Activated T-cell treated with anti-CD3 and anti-CD28 coated beads for 24 hours (primary cell): ENCODE measurements at regions not wholly inside any gene's neighbourhood (a gene's known extent, or its start where the extent isn't known, plus 50 kb on each side); places are given as distances from the start of the nearest gene placed in this dataset.
"Not testable (repeated sequence)": the region's sequence is repeated elsewhere in the genome, so short reads cannot be mapped to it uniquely, and the experiment has no call there.

Experiments used
- DNase-seq: peaks from one replicate; pipeline ENCODE4 v3.0.0-alpha.2; 2020; ENCODE audit warnings: low read depth

DNA sequence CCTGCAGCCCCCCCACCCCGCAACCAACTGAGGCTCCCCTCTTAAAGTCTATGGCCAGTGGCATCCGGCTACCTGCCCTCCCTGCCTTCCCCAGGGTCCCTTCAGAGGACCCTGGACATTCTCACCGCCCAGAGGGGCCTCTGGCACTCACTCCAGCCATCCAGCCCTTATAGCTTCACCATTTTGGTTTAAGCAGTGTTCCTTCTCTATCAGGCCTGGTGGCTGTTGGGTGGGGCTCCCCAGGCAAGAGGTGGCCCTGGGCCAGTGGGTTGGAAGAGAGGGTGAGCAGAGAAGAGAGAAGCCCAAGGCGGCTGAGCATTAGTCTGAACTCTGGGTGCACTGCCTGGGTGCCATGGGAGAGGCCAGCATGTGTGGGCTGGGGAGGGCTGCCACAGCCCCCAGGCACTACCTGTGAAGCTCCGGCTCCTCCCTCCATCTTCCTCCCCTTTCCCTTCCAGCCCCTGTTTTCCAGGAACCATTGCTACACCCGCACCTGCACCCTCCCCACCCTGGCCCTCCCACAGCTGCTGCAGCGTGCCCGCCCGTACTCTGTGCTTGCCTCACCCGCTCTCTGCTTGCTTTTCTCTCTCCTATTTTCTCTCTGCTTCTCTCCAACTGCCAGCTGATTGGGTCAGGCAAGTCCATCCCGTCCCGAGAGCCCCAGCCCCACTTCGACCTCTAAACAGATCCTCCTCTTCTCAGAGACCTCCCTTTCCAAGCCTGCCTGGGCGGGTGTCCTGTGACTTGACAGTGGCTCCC, 168.2 kb downstream of the TBC1D2B start:
- DNase-seq = no peak

DNA sequence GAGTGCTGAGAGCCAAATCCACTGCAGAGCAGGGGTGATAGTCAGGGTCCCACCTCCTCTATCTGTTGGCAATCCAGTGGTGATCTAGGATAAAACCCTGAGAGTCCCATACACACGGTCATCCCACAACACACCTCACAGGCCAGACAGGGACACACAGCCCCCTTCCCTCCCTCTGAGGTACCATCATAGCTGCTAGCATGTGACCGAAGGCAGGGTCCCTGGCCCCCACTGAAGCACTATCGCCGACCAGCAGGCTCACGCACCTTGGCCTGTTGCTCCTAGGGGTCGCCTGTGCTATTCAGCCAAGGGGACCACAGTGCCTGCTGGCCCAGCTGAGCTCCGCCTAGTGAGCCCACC, 168.8 kb downstream of the TBC1D2B start:
- DNase-seq = not testable (repeated sequence)

DNA sequence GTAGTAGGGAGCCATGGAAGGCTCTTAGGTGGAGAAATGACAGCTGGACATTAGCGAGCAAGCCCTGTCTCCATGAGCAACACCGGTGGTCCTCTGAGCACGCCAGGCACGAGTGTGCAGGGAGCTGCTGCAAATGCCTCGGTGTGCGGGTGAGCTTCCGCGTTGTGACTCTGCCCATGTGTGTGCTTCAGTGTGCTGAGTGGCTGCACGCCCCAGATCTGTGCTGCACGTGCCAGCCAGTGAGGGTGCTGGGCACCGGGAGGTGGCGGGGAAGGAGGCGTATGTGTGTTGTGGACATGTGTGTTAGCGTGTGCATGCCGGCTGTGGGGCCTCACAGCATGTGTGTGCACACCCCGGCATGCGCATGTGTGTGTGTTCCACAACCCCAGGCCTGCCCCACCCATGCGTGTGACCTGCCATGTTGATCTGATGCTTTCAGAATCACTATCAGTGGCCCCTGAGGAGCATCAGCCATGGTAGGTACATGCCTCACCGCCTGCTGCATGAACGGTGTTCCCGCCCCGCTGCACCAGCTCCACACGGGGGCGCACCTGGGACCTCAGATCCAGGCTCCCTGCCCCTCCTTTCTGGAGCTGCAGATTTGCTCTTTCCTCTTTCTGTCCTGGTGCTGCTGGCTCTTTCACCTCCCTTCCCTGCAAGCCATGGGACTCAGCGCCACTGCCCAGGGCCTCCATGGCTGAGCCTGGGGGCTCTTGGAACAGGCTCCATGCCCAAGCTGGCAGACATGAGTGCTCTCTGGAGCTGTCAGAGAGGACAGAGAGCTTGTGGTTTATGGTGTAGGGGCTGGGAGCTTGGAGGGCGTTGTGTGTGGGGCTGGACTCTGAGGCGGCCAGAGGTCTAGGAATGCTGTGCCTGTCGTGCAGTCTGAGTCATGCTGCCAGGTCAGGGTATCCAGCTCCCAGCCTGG, 169.4 kb downstream of the TBC1D2B start:
- peak; percentile 36 for DNase-seq

DNA sequence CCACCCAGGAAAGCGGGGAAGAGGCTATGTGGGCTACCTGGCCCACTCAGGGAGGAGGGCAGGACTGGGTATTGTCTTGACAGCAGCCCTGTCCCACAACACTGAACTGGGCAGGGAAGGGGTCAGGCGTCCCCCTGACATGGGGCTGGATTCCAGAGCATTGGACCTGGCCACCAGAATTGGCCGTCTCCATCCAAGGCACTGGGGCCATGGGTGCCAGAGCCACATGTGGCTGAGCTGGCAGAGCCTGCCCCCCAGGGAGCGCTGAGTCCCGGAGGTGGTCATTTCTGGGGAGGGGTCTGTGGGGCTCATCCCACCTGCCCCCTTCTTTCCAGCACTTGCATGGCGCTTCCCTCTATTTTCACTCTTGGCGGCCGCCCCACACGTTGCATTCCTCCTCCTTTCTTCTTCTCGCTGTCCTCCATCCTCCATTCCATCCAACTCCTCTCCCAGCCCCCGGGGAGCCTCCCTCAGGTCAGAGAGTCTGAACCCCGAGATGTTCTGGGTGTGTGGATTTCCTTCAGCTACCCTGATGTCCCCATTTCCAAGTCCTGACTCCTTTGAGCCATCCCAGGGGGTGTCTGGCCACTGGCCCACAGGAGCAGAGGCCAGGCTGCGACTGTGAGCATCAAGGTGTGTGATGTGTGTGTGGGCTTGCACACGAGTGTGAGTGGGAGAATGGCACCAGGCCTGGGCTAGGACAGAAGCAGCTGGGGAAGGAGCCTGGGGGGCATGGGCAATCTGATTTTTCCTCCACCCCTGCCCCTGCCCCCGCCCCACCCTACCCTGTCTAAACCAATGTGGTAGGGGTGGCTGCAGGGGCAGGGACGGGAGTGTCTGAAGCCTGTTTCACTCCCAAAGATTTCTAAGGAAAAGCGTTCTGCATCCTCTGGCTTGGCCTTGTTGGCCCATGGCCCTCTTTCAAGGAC, 171.2 kb downstream of the TBC1D2B start:
- not testable (repeated sequence) for DNase-seq

DNA sequence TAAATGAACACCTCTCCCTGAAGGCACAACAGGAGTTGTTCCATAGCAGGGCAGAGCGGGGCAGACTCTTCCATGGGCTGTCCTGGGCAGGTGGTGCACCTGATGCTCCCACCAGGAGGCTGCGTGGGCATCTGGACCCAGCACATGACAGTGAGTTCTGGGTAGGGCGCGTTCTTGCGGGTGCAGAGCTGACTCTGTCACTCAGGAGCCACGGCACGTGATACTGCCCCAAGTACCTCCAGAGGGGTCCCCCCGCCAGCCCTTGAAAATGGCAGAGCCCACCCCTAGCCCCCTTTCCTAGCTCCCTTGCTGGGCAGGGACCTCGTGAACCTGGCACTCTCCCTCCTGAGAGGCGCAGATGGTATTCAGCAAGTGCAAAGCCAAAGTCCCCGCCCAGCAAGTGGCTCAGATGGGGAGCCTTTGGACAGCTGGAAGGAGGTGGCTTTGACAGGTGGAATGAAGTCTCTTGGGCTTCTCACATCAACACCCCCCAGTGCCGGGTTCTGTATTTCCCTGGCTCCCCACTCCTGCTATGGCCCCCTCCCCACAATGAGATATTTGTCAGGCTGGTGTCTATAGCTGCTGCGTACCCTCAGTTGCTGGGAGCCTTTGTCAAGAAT, 172.1 kb downstream of the TBC1D2B start:
- no peak for DNase-seq

DNA sequence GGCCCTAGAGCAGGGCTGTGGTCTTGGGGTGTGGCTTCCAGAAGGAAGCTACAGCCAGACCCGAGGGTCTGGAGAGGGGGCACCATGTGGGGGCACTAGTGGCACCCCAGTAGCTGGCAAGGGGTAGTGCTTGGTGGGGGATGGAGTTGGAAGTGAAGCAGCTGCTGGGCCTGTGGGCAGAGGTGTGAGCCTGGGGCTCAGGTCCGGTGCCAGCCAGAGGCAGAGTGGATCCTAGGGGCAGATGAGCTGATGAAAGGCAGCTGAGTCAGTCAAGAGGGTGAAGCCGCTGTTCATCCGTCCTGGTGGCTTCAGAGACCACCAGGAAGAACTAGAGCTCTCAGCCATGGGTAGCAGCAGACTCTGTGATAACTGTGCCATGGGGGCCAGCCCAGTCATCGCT, 172.6 kb downstream of the TBC1D2B start:
- DNase-seq = no peak

DNA sequence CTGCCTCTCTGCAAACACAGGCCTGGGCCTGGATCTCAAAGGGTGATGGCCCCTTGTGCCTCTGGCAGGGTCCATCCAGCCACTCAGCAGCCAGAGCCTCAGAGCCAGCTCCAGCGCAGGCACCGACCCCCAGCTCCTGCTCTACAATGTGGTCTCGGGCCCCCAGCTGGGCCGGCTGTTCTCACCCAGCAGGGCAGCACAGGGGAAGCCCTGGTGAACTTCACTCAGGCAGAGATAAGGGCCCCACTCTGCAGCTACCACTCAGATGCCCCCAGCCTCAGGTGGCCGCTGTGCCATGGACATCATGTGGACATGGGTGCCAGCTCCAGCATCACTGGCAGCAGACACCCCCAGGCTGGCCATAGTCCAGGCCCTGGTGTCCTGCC, 173.1 kb downstream of the TBC1D2B start:
- no peak for DNase-seq

DNA sequence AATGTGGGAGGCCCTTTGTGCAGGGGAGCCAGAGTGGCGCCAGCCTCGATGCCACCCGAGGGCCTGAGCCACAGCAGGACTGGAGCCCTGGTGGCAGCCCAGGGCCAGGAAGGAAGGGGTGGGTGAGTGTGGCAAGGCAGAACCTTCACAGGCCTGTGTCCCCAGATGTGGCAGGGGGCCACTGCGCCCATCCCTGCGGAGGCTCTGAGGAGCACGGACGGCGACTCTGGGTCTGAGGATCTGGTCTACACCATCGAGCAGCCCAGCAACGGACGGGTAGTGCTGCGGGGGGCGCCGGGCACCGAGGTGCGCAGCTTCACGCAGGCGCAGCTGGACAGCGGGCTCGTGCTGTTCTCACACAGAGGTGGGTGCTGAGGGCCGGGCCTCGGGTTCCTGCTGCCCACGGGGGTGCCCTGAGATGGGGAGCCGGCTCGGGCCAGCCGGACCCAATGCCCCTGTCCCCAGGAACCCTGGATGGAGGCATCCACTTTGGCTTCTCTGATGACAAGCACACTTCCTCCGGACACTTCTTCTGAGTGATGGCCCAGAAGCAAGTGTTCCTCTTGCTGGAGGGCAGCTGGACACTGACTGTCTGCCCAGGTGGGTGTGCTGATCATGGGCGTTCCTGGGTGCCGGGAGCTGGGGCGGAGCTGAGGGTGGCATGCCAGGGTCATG, 173.6 kb downstream of the TBC1D2B start:
- not testable (repeated sequence) for DNase-seq

DNA sequence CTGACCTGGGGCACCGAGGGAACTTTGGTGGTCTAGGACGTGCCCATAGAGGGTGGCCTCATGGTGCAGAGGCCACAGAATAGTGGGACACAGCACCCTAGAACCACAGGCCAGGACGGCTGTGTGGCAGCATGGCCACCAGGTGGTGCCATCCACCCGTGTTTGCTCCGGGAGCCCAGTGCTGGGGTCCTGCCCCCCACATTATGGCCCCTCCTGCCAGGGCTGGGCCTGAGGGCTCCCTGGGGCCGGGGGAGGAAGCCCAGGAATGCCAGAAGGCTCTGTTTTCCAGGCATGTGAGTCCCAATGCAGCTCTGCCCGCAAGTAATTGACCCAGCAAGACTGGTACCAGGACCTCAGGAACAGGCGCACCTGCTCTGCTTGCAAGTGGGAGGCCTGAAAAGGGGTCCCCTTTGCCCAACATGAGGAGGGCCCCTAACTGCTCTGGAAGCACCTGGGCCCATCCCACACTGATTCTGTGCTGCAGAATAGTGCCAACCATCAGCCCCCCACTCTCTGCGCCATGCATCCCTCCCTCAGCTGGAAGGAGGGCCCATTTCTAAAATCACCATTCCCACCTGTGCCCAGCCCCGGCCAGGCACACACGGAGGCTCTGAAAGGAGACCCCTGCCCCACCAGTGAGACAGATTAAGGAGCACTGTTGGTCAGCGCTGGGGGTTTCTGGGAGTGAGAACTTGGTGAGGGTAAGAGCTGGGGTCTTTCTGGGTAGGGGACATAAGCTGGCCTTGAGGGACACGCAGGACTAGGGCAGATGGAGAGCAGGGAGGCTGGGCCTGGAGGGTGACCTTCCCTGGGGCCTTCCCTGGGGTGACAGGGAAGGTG, 174.4 kb downstream of the TBC1D2B start:
- not testable (repeated sequence) for DNase-seq

DNA sequence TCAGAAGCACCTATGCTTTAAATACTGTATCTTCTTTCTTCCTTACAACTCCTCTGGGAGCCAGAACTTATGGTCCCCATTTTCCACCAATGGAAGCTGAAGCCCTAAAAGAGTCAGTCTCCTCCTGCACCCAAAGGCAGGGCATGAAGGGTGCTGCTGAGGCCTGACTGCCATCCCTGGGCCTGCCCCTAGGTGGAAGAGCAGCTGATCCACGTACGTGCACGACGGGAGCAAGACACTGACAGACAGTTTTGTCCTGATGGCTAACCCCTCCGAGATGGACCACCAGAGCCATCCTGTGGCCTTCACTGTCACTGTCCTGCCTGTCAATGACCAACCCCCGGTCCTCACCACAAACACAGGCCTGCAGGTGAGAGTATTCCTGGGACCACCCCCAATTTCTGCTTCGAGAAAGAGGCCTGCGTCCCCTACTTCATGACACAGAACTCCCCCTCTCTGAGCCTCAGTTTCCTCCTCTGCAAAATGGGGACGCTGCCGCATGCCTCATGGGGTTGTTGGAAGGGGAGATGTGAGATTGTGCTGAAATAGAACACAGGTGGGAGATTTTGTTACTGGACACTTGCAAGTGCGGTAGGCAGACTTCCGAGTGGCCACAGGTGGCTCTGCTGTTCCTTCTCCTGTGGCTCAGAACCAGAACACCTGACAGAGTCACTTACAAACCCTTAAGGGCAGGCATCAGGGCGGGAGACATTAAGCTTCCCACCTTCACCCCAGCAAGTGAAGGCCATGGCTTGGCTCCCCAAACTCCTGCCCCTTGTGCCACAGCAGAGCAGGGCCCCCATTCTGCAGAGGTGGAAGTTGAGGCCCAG, 175.4 kb downstream of the TBC1D2B start:
- DNase-seq = no peak

DNA sequence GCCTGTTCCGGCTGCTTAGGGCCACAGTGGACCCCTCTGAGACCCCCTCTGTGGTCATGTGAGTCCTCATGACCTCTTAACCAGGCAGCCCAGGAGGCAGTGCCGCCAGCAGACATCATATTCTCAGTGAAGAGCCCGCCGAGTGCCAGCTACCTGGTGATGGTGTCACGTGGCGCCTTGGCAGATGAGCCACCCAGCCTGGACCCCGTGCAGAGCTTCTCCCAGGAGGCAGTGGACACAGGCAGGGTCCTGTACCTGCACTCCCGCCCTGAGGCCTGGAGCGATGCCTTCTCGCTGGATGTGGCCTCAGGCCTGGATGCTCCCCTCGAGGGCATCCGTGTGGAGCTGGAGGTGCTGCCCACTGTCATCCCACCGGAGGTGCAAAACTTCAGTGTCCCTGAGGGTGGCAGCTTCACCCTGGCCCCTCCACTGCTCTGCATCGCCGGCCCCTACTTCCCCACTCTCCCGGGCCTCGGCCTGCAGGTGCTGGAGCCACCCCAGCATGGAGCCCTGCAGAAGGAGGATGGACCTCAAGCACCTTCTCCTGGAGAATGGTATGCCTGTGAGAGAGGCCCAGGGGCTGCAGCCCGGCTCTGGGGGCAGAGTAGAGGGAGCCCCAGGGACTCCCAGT, 176.1 kb downstream of the TBC1D2B start:
- DNase-seq = no peak

DNA sequence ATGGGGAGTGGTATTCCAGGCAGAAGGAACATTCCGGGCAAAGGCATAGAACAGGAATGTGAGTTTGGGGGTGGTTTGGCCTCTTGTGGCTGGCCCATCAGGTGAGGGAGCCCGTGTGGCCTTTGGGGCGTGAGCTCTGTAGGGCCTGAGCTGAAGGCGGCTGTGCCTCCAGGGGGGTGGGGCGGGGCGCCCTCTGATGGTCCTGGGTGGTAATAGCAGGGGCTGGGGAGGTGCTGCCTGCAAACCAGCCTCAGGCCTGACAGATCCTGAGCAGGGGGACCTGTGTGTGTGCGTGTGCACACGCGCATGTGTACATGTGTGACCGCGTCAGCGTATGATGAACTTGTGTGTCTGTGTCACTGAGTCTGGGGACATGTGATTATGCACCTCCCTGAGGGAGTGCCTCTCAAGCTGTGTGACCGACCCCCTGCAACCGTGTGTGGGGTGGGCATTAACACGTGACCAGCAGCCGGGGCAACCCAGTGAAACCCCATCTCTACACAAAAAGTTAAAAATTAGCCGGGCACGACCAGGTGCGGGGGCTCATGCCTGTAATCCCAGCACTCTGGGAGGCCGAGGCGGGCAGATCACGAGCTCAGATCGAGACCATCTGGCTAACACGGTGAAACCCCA, 177.1 kb downstream of the TBC1D2B start:
- peak; percentile 43 for DNase-seq

DNA sequence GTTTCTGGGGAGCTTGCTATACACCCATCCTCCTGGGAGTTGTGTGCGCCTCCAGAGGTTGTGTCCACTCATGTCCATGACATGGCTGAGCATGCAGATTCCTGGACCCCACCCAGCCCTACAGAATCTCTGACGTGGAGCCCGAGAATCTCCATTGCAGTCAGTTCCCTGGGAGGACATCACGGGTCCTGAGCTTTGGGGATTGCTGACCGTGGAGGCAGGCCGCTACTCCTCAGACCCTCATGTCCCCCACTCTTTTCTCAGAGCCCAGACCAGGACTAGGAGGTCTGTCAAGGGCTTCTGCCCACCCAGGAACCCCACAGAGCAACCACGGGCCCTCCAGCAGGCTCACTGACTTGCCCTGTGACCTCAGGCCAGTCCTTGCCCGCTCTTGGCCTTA, 177.7 kb downstream of the TBC1D2B start:
- DNase-seq = not testable (repeated sequence)

DNA sequence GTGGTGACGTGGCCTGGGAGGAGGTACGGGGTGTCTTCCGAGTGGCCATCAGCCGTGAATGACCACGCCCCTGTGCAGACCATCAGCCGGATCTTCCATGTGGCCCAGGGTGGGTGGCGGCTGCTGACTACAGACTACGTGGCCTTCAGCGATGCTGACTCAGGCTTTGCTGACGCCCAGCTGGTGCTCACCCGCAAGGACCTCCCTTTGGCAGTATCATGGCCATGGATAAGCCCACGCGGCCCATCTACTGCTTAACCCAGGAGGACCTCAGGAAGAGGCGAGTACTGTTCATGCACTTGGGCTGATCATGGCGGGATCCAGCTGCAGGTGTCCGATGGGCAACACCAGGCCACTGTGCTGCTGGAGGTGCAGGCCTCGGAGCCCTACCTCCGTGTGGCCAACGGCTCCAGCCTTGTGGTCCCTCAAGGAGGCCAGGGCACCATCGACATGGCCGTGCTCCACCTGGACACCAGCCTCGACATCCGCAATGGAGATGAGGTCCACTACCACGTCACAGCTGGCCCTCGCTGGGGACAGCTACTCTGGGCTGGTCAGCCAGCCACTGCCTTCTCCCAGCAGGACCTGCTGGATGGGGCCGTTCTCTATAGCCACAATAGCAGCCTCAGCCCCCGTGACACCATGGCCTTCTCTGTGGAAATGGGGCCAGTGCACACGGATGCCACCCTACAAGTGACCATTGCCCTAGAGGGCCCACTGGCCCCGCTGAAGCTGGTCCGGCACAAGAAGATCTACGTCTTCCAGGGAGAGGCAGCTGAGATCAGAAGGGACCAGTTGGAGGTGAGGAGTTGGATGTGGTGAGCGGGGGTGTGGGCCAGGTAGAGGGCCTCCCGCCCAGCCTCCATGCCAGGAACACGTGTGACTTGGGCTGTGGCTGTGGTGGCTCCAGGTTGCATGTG, 178.4 kb downstream of the TBC1D2B start:
- no peak for DNase-seq

DNA sequence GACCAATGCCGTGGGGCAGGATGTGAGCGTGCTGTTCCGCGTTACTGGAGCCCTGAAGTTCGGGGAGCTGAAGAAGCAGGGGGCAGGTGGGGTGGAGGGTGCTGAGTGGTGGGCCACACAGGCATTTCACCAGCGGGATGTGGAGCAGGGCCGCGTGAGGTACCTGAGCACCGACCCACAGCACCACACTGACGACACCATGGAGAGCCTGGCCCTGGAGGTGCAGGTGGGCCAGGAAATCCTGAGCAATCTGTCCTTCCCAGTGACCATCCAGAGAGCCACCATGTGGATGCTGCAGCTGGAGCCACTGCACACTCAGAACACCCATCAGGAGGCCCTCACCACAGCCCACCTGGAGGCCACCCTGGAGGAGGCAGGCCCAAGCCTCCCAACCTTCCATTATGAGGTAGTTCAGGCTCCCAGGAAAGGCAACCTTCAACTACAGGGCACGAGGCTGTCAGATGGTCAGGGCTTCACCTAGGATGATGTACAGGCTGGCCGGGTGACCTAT, 179.6 kb downstream of the TBC1D2B start:
- DNase-seq = no peak

DNA sequence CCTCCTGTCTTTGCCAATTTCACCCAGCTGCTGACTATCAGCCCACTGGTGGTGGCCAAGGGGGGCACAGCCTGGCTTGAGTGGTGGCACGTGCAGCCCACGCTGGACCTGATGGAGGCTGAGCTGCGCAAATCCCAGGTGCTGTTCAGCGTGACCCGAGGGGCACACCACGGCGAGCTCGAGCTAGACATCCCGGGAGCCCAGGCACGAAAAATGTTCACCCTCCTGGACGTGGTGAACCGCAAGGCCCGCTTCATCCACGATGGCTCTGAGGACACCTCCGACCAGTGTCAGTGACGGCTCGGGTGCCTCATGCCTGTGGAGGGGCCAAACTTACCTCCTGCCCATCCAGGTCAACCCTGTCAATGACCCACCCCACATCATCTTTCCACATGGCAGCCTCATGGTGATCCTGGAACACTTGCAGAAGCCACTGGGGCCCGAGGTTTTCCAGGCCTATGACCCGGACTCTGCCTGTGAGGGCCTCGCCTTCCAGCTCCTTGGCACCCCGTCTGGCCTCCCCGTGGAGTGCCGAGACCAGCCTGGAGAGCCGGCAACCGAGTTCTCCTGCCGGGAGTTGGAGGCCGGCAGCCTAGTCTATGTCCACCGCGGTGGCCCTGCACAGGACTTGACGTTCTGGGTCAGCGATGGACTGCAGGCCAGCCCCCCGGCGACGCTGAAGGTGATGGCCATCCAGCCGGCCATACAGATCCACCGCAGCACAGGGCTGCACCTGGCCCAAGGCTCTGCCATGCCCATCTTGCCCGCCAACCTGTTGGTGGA, 180.2 kb downstream of the TBC1D2B start:
- not testable (repeated sequence) for DNase-seq
